ENCODE measurements at regions not wholly inside any gene's neighbourhood (a gene's known extent, or its start where the extent isn't known, plus 50 kb on each side); places are given as distances from the start of the nearest gene placed in this dataset.

DNA sequence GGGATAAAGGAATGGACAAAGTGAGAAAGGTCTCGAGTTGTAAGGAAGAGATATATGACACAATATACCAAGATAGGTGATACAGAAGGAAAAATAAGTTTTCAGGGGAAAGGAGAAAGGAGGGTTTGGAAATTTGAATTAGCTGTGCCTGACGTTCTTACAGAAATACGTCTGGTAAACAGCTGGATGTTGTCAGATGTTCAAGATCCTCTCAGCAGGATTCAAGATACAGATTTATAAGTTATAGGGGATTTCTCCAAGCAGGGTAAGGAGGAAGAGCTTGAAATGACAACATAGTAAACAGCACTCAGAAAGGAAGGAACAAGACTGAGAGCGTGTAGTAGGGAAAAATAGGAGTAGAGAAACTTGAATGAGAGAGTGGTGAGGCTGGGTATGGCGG, 1184.1 kb downstream of the TYW1 start:
- no peak for TF ChIP-seq POLR2A (IDR thresholded peaks at IDR 0.05)
- TF ChIP-seq, protein P1, sequence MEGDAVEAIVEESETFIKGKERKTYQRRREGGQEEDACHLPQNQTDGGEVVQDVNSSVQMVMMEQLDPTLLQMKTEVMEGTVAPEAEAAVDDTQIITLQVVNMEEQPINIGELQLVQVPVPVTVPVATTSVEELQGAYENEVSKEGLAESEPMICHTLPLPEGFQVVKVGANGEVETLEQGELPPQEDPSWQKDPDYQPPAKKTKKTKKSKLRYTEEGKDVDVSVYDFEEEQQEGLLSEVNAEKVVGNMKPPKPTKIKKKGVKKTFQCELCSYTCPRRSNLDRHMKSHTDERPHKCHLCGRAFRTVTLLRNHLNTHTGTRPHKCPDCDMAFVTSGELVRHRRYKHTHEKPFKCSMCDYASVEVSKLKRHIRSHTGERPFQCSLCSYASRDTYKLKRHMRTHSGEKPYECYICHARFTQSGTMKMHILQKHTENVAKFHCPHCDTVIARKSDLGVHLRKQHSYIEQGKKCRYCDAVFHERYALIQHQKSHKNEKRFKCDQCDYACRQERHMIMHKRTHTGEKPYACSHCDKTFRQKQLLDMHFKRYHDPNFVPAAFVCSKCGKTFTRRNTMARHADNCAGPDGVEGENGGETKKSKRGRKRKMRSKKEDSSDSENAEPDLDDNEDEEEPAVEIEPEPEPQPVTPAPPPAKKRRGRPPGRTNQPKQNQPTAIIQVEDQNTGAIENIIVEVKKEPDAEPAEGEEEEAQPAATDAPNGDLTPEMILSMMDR (IDR thresholded peaks at IDR 0.05) = no peak
